HG03039 (cell line): ENCODE measurements at regions not wholly inside any gene's neighbourhood (a gene's known extent, or its start where the extent isn't known, plus 50 kb on each side); places are given as distances from the start of the nearest gene placed in this dataset.
A peak's percentile ranks its signal among the peaks of the same experiment; 100 is the strongest.
"Not testable (repeated sequence)": the region's sequence is repeated elsewhere in the genome, so short reads cannot be mapped to it uniquely, and the experiment has no call there.

Source experiments
- ATAC-seq: cut with Tn5 transposase; IDR thresholded peaks from one replicate; pipeline ENCODE4 v1.9.1; 2021; ENCODE audit warnings: mild to moderate bottlenecking, moderate library complexity; ENCODE audit not compliant: unreplicated experiment

DNA sequence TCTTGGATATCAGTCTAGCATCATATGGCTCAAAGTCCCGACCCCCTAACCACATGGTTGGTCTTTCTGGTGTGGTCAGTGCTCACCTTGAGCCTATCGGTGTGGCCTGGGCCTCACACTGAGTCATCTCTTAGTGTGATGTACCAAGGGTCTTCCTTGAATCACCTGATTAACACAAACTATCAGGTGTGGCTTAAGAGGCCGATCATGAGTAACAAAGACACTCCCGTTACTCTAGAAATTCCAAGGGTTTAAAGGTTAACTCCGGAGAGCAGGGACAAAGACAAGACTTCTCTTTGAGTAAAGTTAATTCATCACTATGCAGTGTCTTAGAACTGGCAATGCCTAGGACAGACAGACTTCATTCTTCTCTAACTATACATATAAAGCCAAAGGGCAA, 52.3 kb upstream of the ARMC3 start:
- no peak for ATAC-seq

DNA sequence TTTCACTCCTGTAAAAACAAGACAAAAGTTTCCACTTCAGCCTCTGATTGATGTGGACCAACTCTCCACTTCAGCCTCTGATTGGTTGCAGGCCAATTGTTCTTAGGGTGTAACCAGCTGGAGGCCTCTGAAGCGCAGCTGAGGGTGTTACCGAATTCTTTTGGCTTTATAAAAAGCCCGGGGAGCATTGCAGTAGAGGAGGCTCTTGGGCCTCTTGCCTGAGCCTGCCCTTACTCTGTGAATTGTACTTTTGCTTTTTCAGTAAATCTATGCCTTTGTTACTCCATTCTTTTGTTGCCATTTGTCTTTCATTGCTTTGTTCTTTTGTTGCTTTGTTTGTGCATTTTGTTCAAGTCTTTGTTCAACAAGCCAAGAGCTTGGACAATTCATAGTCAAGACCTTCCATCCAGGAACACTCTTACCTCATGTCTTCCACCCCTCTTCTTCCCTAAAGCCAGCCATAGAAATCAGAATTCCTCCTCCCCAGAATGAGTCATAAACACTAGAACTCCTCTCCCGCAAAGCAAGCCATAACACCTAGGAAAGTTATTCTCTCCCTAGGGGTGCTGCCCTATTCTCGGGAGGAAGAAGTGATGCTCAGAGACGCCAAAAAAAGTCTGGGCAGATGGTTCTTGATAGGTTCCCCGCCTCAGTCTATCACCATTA, 53.5 kb upstream of the ARMC3 start:
- ATAC-seq: no peak

DNA sequence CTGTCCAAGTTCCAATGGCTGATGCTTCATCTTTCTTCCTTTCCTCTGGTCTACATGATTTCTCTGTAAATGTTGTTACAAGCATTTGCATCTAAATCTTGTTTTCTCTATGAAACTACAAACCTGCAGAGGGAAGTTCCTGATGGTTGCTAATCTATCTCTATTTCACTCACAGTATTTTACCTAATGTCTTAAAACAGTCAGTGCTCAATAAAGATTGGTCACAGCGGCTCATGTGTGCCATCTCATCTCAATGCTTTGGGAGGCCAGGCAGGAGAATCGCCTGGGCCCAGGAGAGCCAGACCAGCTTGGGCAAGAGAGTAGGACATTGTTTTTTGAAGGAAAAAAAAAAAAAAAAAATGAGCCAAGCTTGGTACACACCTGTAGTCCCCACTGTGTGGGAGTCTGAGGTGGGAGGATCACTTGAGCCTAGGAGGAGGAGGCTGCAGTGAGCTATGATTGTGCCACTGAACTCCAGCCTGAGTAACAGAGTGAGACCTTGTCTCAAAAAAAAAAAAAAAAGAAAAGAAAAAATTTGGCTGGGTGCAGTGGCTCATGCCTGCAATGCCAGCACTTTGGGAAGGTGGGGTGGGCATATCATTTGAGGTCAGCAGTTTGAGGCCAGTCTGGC, 71.3 kb upstream of the ARMC3 start:
- ATAC-seq: peak; percentile 78

DNA sequence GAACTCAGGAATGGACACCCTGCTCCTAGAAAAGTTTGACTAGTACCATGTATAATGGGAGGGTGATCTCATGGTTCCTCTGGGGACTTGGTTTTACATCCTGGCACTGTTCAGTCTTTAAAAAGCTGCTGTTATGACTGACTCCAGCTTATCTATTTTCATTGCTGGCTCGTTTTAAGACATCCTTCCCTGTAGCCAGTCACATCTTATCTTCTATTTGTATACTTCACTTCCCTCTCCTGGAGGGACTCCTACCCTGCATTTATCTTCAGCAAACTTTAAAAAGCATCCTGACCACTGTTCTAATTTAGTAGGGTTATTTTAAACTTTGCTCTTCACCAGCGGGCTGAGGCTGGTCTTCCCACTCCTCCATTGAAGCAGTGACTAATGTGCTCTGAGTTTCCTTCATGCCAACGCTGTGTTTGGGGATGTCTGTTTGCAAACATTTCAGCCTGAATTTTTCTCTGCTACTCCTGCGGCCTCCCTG, 72.9 kb upstream of the ARMC3 start:
- ATAC-seq: no peak

DNA sequence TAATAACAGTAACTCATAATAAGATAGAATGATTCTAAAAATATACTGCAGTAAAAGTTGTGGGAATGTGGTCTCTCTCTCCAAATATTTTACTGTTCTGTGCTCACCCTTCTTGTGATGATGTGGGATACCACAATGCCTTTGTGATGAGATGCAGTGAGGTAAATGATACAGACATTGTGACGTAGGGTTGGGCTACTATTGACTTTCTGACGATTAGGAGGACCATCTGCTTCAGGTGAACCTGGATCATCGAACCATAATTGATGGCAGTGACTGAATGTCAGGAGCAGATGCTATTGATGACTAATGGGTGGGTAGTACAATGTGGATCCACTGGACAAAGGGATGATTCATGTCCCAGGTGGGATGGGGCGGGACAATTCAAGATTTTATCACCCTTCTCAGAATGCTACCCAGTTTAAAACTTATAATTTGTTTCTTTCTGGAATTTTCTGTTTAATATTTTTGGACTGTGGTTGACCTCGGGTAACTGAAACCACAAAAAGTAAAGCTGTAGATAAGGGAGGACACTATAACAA, 73.9 kb upstream of the ARMC3 start:
- no peak for ATAC-seq

DNA sequence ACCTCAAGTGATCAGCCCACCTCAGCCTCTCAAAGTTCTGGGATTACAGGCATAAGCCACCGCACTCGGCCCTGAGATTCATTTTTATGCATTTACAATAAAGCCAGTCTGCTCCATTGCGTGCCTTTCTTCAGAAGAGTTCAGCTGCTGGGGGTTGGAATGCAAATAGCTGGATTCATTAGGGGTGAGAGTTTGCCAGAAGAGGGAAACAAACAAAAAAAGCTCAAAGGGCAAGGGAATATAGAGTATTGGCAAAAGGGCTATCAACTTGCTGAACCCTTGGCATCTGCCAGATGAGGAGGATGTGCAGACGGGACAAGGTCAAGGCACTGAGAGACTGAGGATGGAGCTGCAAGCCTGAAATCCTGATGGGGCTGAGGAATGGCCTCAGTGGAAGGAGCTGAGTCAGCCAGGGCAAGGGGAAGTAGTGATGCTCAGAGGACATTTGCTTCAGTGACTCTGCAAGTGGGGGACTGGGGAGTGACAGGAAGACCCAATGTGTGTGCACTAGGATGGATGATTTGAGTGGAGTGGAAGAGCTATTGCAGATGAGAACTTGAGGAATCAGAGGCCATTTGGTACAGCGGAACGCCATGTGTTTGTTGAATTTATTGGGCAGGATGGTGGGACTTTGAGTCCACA, 75.0 kb upstream of the ARMC3 start:
- no peak for ATAC-seq

DNA sequence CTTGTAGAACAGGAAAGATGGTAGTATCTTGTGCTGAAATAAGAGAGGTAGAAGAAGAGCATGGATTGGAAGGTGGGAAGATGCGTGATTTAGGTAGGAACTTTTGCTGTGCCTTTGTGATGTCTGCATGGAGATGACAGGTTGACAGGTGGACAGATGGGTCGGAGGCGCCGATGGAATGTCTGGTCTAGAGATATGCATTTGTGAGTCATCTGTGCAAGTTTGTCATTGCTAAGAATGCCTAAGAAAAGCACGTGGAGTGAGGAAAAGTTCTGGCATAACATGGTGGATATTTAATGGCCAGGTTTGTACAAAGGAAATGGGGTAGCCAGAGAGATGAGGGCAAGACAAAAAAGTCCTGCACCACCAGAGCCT, 76.0 kb upstream of the ARMC3 start:
- no peak for ATAC-seq

DNA sequence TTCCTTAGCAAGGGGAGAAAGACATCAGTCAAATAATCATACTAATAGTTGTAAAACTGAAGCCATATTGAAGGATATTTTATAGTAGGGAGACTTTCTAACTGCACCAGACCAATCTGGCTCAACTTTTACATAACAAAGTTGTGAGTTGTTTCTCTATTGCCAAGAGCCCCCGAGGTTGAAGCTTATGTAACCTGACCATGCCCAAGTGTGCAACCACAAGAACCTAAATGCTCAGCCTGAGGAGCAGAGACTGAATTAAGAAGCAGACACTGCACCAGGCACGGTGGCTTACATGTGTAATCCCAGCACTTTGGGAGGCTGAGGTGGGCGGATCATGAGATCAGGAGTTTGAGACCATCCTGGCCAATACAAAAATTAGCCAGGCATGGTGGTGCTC, 77.3 kb upstream of the ARMC3 start:
- ATAC-seq: no peak

DNA sequence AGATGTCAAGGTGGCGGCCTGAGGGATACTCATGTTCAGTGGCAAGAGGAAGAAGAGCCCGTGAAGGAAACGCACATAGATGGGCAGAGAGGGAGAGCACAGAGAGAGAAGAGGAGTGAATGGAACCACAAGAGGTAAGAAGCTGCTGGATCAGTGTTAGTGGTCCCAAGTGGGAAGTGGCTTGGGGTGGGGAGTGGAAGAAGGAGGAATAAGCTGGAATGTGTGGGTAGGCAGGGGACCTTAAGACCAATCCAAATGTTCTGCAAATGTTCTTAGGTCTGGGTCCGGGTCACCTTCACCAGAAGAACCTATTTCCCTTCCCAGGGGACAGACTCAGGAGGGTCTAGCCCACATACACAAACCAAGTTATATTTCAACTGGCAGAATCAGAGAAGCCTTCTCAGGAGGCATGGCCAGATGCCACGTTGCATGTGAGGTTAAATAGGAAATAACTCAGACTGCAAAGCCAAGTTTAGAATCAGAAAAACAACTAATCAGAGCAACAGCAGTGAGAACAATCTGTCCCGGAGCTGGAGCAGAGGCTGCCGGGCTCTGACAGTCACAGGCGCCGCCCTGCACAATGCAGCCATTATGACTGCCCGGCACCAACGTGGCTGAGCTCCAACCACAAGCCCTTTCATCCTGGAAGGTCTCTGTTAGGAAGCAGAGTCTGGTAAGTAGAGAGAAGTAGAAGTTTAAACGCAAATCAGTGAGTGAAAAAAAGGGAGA, 78.6 kb upstream of the ARMC3 start:
- no peak for ATAC-seq

DNA sequence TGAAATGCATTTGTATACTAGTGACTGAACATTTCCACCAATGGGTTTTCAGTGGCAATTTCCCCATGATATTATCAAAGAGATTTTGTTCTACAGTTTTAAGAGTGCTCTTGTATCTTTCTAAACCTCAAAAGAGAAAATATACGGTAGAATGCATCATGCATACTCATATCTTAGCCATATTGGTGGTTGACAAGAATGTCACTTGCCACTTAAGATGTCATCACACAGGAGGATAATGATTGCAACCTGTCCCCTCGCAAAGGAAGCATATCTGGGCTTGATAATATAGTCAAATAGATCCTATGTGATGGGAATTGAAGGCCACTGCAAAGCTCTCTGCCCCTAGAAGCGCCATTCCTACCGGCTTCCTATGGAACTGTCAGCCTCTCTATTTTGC, 79.3 kb upstream of the ARMC3 start:
- ATAC-seq: no peak

DNA sequence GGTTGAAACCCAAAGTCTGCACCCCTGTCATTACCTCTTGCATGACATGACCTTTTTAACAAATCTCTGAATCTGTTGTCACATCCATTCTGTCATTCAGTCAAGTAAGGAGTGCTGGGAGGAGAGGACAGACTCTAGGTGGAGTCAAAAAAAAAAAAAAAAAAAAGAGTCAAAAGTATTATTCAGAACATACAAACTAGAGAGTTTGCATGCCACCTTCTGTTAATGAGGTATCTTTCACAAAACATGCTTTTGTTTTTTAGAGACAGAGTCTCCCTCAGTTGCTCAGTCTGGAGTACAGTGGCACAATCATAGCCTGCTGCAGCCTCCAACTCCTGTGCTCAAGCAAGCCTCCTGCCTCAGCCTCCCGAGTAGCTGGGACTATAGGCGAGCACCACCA, 81.6 kb upstream of the ARMC3 start:
- no peak for ATAC-seq

DNA sequence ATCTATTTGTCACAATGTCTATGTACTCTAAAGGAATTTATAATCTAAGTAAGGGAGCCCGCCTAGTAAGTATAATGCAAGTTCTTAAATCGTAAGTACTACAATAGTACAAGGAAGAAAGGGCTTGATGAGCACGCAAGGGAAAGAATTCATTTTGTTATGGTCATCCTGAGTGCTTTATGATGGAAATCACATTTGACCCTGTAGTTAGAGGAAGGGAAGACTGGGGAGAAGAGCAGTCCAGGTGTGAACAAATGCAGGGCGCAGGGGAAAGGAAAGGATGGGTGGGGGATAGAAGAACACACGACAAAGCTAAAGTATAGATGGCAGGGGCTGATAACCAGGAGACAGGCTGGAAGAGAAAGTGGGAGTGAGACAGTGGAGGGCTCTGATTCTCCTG, 88.2 kb upstream of the ARMC3 start:
- ATAC-seq: no peak

DNA sequence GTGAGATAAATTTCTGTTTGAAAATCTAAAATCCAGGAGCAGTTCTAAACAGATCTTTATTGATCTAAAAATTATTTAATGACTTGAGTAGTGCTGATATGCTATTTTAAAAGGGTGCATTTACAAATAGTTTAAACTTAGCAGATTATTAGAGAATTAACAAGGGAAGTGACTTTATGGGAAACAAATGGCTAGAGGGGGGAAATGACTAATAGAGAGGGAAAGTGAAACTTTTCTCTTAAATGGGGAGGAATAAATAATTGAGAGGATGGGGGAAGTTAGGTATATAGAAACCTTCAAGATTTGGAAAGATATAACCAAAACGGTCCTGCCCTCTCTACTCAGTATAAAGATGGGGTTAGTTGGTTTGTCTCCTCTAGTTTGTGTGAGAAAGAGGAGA, 90.1 kb upstream of the ARMC3 start:
- ATAC-seq: no peak

DNA sequence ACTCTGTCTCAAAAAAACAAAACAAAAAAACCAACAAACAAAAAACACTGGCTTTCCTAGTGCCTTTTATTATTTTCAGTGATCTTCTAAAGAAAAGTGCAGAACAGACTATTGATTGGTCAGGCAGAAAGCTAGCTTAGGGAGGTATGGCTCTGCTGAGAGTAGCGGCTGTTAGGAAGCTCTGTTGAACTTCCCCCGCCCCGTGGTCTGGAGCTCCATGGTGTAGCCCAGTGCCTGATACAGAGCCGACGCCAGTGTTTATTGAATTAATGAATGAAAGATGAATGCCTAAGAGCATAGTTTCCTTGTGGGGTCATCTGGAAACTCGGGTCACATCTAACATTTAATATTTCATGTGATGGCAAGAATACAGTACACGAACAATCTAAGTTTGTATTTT, 90.5 kb upstream of the ARMC3 start:
- no peak for ATAC-seq

DNA sequence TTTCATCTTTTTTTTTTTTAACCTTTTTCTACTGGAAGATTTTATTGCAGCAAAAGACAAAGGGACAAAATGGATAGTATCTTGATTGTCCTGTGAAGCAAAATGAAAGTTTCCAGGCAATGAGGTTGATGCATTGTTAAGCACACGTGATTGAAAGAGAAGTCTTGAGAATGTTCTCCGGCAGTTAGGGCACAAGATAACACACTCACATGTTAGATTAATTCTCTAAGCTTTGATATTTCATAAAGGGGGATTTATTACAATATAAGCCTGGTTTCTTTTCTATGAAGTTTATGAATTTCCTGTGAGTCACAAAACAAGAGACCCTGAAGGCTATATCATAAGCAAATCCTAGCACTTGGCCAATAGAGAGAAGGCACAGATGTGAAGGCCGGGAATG, 93.4 kb upstream of the ARMC3 start:
- no peak for ATAC-seq

DNA sequence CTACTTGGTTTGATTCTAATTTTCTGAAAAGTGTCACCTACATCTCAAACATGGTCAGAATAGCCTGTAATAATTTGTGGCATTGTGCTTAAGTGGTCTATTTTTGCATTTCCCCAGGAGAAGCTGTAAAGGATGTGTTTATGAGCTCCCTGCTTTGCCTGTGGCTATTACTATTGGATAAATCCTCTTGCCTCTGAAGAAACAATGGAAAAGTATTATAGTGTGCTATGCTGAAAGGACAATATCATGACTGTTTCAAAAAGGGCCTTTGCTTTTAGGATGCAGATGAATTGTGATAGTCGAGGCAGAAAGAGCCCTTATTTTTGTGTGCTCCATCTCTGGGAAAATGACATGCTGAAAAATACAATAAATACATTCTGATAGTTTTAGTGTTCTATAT, 94.1 kb upstream of the ARMC3 start:
- ATAC-seq: no peak

DNA sequence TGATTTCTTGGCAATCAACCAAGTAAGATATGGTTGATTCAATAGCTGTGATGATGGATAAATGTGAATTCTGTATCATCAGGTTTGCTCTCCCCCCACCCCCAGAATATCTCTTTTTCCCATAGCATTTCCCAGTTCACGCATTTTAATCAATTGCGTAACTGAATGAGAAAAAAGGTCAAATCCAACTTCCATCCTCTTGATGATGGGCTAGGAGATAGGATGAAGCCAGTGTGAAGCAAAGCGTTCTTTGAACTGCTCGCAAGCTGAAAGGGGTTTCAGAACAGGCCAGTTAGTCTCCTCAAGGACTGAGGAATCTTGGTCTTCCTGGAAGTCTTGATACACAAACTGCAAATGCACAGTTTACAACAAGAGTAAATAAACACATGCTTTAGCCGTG, 94.5 kb upstream of the ARMC3 start:
- no peak for ATAC-seq

DNA sequence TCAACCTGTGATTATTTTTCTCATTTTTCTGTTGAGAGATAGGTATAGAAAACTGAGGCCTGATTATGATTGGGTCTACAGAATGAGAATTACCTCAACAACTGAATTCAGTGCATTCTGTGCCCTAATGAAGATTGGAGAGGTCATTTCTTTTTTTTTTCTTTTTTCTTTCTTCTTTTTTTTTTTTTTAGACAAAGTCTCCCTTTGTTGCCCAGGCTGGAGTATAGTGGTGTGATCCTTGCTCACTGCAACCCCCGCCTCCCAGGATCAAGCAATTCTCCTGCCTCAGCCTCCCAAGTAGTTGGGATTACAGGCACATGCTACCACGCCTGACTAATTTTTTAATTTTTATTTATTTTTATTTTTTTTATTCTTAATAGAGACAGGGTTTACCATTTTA, 95.0 kb upstream of the ARMC3 start:
- ATAC-seq: no peak

DNA sequence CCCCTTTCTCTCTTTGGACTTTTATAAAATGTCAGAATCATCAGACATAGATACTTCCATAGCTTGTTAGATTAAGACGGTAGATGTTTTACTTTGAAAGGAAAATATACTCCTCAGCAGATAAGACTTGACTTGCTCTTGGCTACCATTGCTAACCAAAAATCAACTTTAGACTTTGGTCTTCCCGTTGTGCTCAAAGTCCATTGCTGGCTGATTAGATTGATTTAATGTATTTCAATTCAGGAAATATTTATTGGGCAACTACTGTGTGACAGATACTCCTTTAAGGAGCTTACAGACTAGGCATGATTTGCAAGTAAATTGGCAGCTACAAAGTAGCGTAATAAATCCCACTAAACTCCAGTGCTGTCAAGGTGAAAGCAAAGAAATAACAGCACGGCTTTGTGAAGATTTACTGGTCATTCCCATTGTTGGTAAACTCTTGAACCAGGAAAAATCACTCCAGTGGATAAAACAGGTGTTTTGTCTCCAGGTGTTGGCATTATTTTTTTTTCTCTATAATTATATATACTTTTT, 95.7 kb upstream of the ARMC3 start:
- ATAC-seq: no peak

DNA sequence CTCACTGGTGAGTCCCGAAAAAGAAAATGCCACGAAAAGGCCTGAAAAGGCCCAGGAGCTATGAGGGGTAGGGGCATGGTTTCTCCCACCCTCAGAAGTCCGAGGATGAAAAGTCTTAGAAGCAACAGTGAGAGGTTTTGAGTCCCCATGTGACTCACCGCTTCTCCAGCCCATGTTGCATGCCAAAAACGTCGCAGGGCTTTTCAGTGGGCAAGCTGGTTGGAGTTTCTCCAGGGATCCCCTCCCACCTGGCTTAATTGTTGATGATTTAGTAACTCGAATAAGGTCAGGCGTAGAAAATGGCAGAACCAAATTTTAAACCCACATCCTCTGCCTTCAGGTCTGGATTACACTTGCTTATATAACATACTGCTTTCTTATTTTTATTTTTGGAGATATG, 96.3 kb upstream of the ARMC3 start:
- ATAC-seq: no peak

DNA sequence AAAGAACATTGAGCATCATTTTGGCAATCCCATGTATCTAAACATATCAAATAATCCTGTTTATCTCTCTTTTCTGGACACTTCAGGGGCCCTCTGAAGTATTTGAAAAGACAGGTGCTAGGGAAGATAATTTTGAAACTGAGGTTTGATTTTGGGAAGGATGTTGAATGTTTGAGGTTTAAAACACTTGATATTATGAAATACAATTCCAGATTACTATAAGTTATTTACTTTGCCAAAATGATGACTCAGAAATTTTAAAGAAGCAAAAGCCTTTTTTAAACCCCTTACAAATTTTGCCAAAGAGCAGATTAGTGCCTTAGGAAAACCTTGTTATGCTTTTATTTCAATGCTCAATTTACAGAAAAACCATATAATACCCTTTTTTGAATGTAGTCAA, 99.1 kb upstream of the ARMC3 start:
- not testable (repeated sequence) for ATAC-seq
